ENCODE measurements at regions not wholly inside any gene's neighbourhood (a gene's known extent, or its start where the extent isn't known, plus 50 kb on each side); places are given as distances from the start of the nearest gene placed in this dataset.

DNA sequence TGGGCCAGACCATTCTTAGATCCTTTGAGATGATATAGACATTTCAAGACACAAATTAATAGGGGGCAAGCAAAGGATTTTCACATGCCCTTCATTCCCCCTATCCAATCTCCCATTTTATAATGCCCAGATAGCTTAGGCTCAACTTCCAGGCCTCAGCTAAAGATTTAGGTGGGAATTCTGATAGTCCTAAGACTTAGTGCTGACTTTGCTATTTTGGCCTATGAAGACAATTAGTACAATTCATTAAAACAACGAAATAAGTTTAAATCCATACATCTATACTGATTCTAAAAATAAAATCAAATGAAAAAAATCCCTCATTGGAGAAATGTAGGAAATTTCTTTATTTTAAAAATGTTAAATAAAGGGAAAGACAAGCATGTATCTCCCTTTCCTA, 259.5 kb downstream of the CBLN4 start:
- Mint-ChIP-seq H3K4me1 (no peaks in the 10 kb centered on the region), H3K27ac (no peak overlapping the region), H3K27me3 (ENCODE audit: low read depth) (no peaks in the 10 kb centered on the region), H3K4me3 (no peak overlapping the region), H3K9me3 (no peaks in the 10 kb centered on the region), H3K36me3 (ENCODE audit: low read depth) (no peaks in the 10 kb centered on the region)
- no peak for TF ChIP-seq CTCF (IDR thresholded peaks at IDR 0.05; ENCODE audit: unreplicated experiment in 3 of 3)

DNA sequence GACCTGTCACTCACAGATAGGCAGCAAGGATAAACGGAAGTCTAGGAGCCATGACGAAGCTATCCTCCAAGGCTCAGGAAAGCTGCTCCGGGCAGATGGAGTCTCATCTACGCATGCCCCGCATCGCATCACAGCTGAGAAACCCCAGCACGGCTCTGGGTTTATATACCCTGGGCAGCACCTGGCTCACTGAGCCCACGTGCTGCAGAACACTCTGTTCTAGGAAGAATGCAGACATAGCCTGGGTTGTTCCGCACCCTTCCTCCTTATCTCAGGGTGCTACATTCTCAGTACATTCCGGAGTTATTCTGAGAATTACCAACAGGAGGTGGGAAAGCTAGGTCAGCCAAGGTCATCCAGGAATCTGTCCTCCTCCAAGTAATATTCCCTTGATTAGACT, 260.4 kb downstream of the CBLN4 start:
- Mint-ChIP-seq H3K27me3 (ENCODE audit: low read depth) (no peaks in the 10 kb centered on the region), H3K36me3 (ENCODE audit: low read depth) (no peaks in the 10 kb centered on the region), H3K4me3 (no peak overlapping the region), H3K4me1 (no peaks in the 10 kb centered on the region), H3K27ac (no peak overlapping the region), H3K9me3 (no peaks in the 10 kb centered on the region)
- no peak for TF ChIP-seq CTCF (IDR thresholded peaks at IDR 0.05; ENCODE audit: unreplicated experiment in 3 of 3)

DNA sequence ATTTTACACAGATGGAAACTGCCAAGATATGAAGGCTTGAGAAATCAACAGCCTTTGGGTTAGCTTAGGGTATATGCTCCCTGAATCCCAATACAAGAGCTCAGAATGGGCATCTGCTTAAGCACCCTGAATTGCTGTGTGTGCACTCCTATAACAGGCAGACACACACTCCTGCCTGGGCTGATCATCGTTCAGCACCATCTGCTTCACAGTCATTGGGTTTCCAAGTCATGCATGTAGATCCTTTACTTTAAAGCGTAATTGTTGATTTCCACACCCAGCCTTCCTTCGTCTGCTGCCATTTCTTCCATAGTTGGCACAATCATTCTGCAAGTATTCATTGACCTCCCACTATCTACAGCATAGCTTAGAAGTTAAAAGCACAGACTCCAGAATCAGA, 263.5 kb downstream of the CBLN4 start:
- Mint-ChIP-seq H3K4me3 (no peak overlapping the region), H3K4me1 (no peaks in the 10 kb centered on the region), H3K9me3 (no peaks in the 10 kb centered on the region), H3K27me3 (ENCODE audit: low read depth) (no peaks in the 10 kb centered on the region), H3K27ac (no peak overlapping the region), H3K36me3 (ENCODE audit: low read depth) (no peaks in the 10 kb centered on the region)
- no peak for TF ChIP-seq CTCF (IDR thresholded peaks at IDR 0.05; ENCODE audit: unreplicated experiment in 3 of 3)

GRCh38 chr20:55740076-55740475, 265.2 kb downstream of the CBLN4 start:
- no peak overlapping the region for H3K27ac Mint-ChIP-seq
- no peak for TF ChIP-seq CTCF (IDR thresholded peaks at IDR 0.05; ENCODE audit: unreplicated experiment in 3 of 3)
- H3K4me1 Mint-ChIP-seq, result no peaks in the 10 kb centered on the region
- no peaks in the 10 kb centered on the region for H3K27me3 Mint-ChIP-seq (ENCODE audit: low read depth)
- no peaks in the 10 kb centered on the region for H3K36me3 Mint-ChIP-seq (ENCODE audit: low read depth)
- H3K9me3 Mint-ChIP-seq, result no peaks in the 10 kb centered on the region
- H3K4me3 Mint-ChIP-seq, result no peak overlapping the region

- Mint-ChIP-seq H3K4me1 (no peaks in the 10 kb centered on the region), H3K27ac (no peak overlapping the region), H3K27me3 (ENCODE audit: low read depth) (no peaks in the 10 kb centered on the region), H3K36me3 (ENCODE audit: low read depth) (no peaks in the 10 kb centered on the region), H3K4me3 (no peak overlapping the region), H3K9me3 (no peaks in the 10 kb centered on the region)
- no peak for TF ChIP-seq CTCF (IDR thresholded peaks at IDR 0.05; ENCODE audit: unreplicated experiment in 3 of 3)
Measured at GRCh38 chr20:55730321-55730720, 275.0 kb downstream of the CBLN4 start.

DNA sequence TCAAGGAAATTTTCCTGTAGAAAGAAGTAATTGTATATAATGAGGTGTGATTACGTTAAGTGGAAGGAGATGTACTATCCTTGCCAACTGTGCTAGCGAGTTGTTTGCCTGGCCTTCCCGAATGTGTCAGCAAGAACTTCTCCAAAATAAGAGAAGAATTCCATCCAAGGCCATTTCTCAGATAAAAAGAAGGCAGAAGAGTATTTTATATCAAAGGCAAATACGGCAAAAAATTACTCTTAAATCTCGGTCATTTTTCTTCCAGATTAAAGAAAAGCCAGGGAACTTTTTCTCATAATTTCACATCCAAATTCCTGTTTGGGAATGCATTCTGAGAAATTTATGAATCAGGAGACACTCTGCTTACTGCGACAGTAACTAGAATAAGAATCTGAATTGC, 290.6 kb downstream of the CBLN4 start:
- no peaks in the 10 kb centered on the region for H3K4me1 Mint-ChIP-seq
- H3K9me3 Mint-ChIP-seq, result no peaks in the 10 kb centered on the region
- no peak for TF ChIP-seq CTCF (IDR thresholded peaks at IDR 0.05; ENCODE audit: unreplicated experiment in 3 of 3)
- H3K27me3 Mint-ChIP-seq (ENCODE audit: low read depth), result no peaks in the 10 kb centered on the region
- no peak overlapping the region for H3K27ac Mint-ChIP-seq
- H3K4me3 Mint-ChIP-seq, result no peak overlapping the region
- no peaks in the 10 kb centered on the region for H3K36me3 Mint-ChIP-seq (ENCODE audit: low read depth)
